Stimulated activated CD4-positive, alpha-beta T cell treated with anti-CD3 and anti-CD28 coated beads, Interleukin-4, amount 100 ng/mL, for 1 hour (primary cell): ENCODE measurements at regions not wholly inside any gene's neighbourhood (a gene's known extent, or its start where the extent isn't known, plus 50 kb on each side); places are given as distances from the start of the nearest gene placed in this dataset.

Experiments
- DNase-seq: peaks from one replicate; pipeline ENCODE4 v3.0.0-alpha.2; 2020

DNA sequence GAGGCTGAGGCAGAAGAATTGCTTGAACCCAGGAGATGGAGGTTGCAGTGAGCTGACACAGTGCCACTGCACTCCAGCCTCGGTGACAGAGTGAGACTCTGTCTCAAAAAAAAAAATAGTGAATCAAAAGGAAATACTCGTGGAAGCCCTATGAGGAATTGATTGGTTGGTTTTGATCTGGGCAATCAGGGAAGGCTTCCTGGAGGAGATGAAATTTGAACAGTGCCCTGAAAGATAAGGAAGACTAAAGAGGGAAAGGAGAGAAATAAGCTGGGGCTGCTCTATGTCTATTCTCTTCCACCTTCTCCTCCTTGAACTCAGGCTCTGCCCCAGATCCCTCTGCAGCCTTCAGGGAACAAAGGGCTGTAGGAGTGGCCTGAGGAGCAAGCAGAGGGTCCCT, 54.1 kb downstream of the IRF2BPL start:
- DNase-seq = no peak

DNA sequence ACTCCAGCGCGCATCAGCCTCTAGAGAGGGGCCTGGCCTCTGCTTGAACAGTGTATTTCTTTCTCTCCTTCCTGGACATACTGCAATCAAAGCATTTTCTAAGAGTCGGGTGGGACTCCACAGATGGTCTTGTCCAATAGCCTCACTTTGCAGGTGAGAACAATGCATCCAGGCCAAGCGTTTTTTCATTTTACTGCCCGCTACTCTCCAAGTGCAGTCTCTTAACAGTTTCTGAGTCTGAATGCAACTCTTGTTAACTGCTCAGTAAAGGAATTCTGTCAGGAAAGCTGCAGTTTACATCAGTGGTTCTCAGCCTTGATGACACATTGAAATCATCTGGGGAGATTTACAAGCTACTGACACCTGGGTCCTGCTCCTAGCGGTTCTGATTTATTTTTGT, 57.0 kb downstream of the IRF2BPL start:
- no peak for DNase-seq

DNA sequence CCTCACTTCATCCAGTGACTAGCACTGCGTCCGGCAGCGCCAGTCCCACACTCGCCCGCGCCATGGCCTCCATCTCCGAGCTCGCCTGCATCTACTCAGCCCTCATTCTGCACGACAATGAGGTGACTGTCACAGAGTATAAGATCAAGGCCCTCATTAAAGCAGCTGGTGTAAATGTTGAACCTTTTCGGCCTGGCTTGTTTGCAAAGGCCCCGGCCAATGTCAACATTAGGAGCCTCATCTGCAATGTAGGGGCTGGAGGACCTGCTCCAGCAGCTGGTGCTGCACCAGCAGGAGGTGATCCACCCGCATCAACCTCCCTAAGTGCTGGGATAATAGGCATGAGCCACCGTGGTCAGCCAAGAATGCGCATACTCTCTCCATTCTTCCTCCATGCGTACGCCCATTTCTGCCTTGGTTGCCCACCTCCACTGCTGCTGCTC, 59.9 kb downstream of the IRF2BPL start:
- no peak for DNase-seq

DNA sequence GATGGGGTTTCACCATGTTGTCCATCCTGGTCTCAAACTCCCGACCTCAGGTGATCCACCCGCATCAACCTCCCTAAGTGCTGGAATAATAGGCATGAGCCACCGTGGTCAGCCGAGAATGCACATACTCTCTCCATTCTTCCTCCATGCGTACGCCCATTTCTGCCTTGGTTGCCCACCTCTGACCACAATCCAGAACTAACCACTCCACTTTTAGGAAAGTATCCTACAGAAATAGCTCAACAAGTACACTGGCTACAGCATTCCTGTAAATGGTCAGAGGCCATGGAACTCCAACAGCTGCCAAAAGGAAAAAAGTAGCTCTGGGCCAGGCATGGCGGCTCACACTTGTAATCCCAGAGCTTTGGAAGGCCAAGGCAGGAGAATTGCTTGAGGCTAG, 60.7 kb downstream of the IRF2BPL start:
- no peak for DNase-seq

DNA sequence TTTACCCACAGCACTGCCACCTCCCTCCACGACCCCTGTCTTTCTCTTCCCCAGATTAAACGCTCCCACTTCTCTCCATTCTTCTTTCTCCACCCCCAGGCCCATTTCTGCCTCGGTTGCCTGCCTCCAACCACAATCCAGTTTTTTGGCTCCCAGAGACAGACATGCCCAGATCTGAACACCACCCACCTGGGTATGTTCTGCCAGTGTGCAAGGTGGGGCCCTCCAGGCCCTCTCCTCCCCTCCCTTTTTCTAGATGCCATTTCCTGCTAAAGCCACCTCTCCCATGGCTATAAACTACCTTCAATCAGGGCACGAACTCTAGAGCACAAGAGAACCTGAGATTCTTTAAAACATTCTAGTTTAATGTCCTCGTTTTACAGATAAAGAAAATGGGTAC, 63.3 kb downstream of the IRF2BPL start:
- DNase-seq = no peak

DNA sequence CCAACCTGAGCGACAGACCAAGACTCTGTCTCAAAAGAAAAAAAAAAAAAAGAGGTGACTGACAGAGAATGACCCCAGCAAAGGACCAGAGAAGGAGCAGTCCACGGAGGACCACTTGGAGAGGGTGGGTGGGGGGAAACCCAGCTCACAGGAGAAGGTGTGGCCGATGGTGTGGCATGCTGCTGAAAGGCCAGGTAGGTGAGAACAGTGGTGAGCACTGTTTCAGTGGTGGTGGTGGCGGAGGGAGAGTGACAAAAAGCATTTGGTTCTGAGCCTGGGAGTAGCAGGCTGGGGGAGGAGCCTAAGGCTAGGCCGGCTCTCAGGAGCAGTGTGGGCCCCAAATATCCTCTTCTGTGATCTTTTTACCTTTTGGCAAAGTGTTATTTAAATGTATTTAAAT, 63.8 kb downstream of the IRF2BPL start:
- no peak for DNase-seq

DNA sequence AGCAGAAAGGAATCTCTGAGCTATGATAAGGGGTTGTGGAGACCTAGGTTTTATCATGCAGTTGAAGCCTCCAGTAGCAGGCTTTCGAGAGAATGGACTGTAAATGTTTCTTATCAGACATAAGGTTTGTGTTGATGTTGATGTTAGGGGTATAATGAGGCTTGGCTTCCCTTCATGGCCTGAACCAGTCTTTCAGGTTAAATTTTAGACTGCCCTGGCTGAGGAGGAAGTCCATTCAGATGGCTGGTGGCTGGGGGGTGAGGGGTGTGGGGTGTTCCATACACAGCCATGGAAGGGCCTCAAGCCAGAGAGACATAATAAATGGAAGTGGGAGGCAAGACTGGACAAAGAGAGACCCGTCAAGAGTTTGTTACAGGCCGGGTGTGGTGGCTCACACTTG, 65.1 kb downstream of the IRF2BPL start:
- DNase-seq = no peak

DNA sequence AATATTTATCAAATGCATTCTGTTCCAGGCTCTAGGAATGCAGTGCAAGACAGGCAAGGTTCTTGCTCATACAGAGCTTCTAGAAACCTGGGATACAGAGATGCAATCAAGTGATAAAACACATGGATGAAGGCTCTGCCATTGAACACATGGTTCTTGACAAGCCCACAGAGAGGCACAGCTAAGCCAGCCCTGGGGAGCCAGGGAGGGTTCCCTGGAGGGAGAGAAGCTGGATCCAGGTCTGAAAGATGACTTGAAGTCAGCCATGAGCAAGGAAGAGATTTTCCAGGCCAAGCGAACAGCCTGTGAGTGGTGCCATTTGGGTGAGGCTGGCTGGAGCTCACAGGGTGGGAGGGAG, 66.2 kb downstream of the IRF2BPL start:
- no peak for DNase-seq

DNA sequence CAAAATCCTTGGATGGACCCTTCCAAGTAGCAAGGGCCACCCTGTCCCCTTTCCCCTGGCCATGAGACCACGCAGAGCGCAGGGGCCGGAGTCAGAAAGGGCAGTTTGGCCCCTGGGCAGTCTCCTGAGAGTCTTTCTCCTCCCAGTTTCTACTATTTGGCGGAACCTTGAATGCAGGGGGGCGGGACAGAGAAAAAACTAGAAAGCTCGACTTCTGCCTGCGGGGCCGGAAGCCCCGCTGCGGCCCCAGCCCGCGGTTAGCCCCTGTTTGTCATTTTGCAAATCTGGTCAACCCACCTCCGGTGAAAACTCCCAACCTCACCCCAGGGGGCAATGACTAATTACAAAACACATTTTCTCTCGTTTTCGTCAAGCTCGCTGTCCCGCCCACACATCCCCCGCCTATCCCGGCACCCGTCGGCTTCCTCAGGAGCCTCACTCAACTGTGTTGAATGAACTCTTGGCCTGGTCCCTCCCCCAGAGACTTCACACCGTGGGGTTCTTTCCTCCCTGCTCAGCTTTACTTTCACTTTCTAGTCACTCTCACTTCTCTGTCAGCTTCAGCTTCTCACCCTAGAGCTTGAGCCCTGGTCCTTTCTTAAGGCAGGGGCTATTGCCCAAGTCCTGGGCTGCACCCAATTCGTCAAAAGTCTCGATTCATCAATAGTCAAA, 66.7 kb downstream of the IRF2BPL start:
- DNase-seq = peak; percentile 97

DNA sequence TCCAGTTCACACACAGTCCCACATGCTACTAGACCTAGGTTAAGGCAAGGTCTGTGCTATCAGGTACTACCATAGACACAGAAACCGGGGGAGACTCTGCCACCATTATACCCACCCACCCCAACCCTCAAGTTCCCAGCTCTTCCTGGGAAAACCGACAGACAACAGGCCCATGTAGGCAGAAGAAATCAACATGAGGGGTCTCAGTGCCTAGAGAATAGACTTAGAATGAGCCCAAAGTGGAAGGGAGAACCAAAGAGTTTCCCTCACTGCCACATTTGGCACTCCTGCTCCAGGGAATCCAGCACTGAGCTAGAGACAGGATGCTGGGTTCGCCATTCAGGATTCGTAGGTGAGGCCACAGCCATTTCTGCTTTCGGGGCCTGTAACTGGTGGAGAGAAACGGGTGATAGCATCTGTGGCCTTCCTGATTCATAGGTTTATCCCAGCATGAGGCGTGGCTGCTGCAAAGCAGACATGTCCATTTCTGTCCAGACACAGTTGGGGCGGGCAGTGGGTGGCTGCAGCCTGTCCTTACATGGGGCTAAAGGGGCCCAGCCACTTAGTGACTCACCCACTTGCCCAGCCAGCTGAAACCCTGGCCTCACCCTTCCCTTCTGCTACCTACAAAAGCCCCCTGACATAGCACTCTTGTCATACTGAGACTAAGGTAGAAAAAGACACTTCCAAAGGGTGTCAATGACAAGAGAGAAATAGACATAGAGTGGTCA, 69.4 kb downstream of the IRF2BPL start:
- no peak for DNase-seq

DNA sequence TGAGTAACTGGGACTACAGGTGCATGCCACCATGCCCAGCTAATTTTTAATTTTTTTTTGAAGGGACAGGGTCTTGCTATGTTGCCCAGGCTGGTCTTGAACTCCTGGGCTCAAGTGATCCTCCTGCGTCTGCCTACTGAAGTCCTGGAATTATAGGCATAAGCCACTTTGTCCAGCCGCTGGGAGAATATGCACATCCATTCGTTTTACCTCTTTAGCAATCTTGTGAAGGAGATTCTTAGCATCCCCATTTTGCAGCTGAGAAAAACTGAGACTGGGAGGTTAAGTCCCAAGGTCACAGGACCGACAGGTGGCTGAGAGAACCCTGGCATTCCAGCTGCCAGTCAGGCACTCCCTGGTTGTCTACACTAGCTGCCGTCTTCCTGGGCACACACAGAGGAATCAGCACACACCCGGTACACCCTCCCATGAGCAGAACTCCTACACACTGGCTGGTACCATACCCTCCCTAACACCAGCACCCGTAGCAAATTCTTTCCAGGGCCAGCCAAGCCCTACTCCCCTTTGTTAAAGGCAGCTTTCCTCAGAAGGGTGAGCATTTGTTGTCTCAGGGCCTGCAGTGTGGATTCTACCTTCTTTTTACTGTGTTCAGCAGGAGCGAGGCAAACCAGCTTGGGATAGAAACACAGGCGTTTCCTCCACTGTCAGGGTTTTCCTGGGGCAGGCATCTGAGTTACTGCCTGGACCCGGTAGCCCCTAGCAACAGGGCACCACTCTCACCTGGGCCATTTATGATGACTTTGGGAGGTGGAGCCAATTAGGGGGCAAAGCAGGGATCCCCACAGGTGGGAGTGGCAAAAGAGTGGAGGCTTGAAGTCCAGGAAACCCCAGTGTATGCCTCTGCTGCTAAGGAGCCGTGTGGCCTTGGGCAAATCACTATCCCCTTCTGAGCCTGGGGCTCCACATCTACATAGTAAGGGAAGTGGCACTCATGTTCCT, 70.2 kb downstream of the IRF2BPL start:
- DNase-seq = no peak

DNA sequence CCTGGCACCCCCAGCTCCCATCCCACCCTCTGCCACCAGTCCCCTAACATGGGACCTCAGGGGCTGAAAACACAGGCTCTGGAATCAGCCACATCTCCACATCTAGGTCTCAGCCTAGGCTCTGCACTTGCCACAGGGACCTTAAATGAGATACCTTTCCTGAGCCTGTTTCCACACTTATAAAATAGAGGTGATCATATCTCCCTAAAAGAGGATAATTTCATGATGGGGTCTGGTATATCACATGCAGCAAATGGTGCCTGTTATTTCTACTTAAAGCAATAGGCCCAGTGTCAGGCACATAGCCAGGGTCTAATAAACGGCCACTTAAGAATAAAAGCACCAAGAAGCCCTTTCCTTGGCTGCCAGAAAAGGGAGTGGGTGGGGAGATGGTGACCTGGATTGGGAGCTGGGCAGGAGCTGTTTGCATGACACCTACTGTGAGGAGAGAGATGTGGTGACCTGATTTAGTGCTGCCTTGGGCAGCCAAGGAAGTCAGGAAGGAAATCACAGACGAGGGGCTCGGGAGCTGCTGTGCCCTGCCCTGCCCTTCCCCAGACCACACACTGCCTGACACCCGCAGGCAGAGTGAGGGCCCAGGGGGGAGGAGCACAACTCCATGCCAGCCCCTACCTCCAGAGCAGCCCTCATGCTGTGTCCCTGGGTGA, 71.2 kb downstream of the IRF2BPL start:
- no peak for DNase-seq

DNA sequence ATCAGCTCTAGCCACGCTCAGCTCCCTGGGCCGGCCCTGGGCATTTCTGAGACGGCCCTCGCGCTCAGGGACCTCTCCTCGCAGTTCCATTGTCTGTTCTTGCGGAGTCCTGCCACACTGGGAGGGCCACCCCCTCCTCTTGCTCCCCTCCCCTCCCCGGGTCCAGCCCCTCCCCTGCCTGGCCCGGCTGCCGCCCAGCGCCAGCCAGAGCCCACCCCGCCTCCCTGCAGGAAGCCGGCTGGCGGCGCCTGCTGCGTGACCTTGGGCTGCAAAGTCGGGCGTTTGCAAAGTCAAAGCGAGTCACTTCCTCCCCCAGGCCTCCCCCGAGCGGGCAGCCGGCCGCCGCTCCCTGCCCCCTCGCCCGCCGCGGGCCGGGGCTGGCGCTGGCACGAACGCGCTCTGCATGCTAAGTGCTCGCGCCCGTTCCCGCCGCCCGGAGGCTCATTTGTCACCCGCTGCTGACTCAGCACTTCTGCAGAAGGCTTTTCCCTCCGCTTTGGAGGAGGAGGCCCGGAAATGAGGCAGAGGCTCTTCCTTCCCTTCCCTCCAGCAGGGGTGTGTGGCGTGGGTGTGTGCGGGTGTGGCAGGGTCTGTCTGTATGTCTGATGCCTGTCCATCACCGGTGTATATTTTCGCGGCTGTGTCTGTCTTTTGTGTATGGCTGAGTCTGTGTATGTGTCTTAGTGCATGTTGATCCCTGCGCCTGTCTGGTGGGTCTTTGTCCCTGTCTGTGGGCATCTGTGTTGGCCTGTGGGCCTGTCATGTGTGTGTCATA, 72.0 kb downstream of the IRF2BPL start:
- DNase-seq = peak; percentile 85

DNA sequence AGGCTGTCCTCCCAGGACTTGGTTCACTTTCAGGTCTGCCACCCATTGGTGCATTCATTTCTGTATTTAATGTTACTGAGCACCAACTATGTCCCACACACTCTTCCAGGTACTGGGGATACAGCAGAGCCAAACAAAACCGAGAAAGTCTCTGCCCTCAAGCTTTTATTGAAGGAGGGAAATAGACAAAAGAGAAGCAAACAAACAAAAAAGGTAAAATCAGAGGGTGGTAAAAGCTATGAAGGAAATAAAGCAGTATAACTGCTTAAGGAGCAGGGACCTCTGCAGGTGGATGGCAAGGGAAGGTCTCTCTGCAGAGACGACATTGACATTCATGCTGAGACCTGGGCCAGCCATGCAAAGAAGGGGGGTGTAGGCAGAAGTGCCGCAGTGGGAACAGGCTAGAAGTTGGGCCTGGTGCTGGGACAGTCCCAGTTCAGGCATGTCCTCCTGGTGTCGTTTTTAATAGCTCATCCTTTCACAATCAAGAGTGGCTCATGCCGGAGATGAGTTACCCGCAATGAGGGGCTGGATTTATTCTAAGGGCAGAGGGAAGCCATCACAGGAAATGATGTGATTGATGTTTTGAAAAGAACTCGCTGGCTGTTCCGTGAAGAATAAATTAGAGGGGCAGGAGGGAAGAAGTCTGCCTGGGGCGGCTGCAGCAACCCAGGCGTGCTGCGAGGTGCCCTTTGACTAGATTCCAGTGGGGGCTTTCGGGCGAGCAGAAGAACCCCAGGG, 72.8 kb downstream of the IRF2BPL start:
- DNase-seq = peak; percentile 50

DNA sequence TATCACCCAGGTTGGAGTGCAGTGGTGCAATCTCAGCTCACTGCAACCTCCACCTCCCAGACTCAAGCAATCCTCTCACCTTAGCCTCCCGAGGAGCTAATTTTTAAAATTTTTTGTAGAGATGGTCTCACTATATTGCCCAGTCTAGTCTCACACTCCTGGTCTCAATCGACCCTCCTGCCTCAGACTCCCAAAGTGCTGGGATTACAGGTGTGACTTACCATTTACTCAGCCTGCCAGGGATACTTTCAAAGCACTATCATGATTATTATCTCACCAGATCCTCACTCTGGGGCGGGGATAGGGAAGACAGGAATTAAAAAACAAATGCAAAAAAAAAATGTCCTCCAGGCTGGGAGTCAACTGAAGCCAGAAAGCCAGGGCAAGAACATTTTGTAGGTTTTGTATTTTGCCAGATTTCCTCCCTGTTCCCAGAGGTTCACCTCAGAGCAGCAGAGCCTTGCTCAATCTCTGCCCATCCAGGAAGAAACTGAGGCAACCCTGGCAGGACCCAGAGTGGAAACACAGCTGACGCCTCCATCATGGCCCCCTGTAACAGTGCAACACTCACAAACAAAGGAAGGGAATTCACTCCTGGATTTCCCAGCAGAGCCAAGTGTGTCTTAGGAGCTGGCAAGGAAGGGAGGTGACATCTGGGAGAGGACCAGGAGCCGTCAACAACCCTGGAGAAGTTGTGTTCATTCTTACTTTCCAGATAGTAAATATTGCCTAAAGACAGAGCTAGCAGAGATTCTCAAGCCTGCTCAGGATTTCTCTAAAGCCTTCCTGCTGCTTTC, 73.9 kb downstream of the IRF2BPL start:
- no peak for DNase-seq

DNA sequence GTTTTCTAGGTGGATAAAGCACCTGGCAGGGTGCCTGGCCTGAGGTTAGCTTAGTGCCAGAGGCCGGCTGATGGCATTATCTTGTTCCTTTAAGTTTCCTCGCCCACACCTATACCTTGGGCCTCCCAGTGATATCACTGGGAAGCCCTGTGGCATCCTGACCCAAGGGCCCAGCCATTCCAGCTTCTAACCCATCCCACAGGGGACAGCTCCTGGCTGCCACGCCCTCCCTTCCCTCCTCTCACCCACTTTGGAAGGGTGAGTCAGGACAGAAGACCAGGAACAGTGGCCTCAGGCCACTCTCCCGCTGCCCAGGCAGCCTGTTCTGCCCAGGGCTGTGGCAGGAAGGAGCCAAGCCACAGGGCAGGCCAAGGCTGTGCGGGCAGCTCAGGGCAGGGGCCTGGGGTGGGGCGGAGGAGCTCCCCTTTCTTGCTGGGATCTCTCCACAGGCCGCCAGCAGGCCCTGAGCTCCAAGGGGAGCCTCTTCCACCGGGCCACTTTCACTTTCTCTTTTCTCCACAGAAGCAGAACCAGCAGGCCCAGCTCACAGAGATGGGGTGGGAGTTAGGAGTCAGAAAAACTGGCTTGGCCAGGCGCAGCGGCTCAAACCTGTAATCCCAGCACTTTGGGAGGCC, 75.1 kb downstream of the IRF2BPL start:
- DNase-seq = peak; percentile 38

DNA sequence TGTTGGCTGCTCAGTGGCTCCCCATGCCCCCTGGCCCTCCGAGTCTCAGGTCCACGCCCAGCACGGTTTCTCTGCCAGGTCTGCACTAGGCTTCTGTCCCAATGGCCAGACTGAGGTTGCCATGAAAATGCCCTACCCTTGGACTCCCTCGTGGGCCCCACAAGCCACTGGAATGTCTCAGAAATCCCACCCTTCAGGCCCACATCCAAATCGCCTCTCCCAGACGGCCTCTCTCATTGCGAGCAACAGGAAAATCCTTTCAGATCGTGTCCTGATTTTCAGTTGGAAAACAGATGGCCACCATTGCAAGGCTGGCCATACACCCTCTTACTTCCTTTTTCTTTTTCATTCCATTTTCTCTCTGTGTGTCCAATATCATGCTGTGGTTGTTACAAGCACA, 77.3 kb downstream of the IRF2BPL start:
- DNase-seq = no peak

DNA sequence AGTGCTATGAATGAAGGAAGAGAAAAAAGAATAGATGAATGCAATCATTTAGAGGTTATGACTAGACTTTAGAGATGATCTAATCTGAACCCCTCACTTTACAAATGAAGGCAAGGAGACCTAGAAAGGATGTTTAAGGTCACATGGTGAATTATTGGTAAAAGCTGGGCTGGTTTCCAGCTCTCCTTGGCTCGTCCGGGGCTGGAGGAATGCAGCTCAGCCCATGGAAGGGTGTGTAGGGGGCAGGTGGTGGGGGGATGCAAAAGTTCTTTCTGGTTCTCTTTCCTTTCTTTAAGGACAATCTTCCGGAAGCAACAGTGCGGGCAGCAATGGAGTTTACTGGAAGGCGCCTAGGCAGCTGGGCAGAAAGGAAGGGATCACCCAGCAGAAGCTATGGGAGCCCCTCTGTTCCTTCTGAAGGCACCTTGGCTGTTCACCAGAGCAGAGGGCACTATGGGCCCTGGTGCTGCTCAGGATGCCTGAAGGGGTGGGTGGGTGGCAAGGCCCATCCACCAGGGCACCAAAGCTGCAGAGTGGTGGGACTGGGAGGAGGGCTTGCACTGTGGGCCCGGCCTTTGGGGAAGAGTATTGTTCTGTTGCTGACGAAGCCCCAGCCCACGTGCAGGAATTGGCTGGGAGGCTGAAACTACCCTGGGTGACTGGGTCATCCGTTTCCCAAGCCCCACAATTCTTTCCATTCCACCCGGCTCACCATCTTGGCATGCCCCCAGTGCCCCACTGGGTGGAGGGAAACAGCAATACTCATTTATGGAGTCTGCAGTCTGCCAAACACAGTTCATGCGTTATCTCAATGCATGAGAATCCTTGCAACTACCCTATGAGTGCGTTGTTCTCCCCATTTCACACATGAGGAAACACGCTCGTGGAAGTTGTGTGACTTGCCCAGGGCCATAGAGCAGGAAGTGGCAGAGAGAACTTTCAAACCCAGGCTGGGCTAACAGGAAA, 78.2 kb downstream of the IRF2BPL start:
- DNase-seq = no peak

DNA sequence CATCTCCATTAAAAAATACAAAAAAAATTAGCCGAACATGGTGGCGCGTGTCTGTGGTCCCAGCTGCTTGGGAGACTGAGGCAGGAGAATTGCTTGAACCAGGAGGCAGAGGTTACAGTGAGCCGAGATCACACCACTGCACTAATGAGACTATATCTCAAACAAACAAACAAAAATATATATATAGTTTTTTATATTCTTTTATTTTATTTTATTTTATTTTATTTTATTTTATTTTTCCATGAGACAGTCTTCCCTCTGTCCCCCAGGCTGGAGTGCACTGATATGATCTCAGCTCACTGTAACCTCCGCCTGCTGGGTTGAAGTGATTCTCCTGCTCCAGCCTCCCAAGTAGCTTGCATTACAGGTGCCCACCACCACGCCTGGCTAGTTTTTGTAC, 79.5 kb downstream of the IRF2BPL start:
- no peak for DNase-seq
